Fibroblast of skin of scalp (primary cell): ENCODE measurements at regions not wholly inside any gene's neighbourhood (a gene's known extent, or its start where the extent isn't known, plus 50 kb on each side); places are given as distances from the start of the nearest gene placed in this dataset.
A peak's percentile ranks its signal among the peaks of the same experiment; 100 is the strongest.
"Not testable (repeated sequence)": the region's sequence is repeated elsewhere in the genome, so short reads cannot be mapped to it uniquely, and the experiment has no call there.

Experiments
- DNase-seq: peaks from one replicate; pipeline ENCODE4 v3.0.0-alpha.2; 2013

DNA sequence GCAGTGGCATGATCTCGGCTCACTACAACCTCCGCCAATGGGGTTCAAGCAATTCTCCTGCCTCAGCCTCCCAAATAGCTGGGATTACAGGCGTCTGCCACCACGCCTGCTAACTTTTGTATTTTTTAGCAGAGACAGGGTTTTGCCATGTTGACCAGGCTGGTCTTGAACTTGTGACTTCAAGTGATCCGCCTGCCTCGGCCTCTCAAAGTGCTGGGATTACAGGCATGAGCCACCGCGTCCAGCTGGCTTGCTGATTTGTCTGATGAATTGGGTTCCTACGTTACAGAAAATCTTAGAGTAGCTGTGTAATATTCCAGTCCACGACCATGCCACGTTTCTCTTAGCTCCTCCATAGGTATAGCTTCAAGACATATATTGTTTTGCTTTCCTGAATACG lies 102.6 kb upstream of the OTOS start:
- not testable (repeated sequence) for DNase-seq

DNA sequence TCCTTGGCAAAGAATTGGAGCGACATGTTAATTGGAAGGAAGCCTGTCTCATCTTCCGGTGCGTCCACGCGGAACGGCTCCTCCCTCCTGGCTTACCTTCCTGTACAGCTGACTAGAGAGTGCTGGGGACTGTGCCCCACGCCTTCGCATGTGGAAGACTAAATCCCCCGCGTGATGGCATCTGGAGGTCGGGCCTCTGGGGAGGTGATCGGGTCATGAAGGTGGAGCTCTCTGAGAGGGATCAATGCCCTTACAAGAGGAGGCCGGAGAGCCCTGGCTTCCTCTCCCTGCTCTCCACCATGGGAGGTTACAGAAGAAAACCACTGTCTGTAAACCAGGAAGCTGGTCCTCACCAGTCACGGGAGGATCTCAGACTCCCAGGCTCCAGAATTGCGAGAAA lies 104.1 kb upstream of the OTOS start:
- no peak for DNase-seq

- DNase-seq: no peak
These were observed 104.7 kb upstream of the OTOS start for GRCh38 chr2:240245184-240245583.

- no peak for DNase-seq
These were observed 105.2 kb upstream of the OTOS start for GRCh38 chr2:240245706-240246105.

DNA sequence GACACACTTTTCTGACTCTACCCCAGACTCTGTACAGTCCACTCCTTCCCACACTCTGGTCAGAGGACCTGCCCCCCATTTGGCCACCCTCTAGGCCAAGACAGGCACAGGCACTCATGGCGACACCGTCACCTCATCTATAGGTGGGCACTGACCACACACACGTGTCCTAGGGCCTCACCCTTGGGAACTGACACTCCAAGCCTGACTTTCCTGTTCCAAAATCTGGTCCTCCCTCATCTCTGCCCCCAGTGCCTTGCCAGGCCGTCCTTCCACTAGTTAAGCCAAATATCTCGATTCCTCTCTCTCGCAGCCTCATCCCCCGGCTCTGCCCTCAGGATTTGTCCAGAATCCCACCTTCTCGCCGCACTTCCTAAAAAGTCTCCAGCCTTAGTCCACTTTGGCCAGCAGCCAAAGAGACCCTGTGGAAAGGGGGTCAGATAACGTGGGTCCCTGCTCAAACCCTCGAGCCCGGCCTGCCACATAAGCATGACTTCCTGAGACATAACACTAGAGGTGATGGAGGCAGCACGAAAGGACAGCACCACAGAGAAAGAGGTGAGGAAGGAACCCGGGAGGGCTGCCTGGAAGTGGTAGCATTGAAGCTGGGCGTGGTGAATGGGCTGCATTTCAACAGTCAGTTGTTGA lies 105.8 kb upstream of the OTOS start:
- DNase-seq: no peak

DNA sequence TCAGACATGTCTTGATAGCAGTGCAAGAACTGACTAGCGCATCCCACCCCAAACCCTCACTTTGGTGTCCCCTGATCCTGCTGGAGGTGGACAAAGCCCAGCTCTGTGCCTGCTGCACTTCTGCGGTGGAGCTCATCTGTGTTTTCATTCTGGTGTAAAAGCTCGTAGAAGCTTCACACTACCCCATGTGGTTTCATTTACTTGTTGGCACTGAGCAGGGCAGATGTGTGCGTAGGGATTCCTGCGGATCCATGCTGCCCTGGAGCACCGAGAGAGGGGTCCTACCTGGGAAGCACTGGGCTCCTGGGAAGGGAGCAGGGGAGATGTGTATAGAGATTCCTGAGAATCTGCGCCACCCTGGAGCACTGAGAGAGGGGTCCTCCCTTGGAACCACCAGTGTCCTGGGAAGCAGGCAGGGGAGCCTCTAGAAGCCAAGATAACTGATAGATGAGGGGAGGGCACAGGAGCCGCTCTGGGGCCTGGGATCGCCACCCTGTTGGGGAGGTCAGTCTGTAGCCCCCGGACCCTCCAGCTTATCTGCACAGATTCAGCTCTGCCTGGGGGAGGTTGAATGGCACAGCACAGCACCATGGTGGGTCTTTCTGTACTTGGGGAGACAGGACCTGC lies 106.9 kb upstream of the OTOS start:
- DNase-seq: no peak

DNA sequence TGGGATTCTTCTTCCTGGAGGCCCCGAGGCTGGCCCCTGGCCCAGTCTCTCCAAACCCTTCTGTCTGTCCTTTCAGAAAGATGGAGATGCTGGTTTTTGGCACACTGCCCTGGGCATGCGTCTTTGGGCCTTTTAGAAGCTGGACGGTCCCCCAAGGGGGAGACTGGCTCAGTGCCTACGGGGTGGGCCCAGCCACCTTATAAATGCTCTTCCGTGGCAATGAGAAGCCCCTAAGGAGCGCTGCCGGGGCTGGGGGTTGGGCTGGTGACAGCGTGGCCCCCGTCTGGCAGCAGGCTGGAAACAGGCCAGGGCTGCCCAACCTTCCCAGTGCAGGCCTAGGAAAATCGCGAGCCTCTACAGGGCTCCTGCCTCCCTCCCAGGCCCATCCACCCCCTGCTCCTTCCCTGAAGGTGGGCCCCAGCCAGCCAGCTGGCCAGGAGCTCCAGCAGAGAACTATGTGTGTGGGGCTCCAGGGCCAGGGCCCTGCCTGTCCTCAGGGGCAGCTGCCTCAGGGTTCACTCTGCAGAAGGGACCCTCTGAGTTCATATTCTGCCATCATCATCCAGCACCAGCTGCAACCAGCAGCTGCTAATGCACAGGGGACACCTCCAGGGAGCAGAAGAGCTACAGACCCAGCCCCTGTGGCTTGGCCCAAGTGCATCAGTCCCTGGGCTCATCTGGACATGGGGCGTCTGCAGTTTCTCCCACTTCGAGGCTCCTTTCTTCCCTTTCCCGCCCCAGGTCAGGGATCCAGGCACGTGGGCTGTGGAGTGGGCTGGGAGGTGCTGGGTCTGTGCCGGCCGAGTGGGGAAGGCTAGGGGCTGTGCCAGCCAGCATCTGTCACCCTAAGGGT lies 107.6 kb upstream of the OTOS start:
- no peak for DNase-seq

- DNase-seq: no peak
These were observed 108.4 kb upstream of the OTOS start for GRCh38 chr2:240248721-240249422.

DNA sequence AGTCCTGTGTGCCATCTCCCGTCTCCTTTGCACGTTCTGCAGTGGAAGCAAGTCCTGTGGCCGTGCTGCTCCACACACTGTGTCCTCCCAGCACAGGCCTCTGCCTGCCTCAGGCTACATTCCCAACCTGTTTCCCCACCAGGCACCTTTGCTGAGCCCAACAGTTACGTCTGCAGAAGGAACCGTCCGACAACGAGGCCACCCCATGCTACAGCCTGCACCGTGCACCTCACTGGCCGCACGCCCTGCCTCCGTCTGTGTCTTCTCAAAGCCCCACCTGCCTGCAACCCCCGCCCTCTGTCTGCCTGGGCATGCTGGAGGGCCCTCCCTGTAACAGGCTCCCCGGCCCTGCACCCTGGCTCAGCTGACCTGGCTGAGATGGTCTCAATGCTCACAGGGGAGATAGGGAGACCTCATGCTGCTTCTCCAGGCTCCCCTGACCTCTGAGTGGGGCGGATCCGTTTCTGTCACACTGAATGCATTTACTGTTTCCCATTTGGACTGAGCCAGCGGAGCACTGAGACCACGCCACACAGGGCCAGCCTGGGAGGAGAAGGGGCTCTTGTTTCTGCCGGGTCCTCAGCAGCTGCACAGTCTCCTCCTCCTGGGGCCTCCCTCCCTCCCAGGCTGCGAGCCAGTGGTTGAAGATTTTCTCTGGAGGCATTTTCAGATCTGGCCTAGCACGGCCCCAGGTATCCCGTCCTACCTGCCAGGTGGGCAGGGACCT lies 109.1 kb upstream of the OTOS start:
- DNase-seq: no peak

DNA sequence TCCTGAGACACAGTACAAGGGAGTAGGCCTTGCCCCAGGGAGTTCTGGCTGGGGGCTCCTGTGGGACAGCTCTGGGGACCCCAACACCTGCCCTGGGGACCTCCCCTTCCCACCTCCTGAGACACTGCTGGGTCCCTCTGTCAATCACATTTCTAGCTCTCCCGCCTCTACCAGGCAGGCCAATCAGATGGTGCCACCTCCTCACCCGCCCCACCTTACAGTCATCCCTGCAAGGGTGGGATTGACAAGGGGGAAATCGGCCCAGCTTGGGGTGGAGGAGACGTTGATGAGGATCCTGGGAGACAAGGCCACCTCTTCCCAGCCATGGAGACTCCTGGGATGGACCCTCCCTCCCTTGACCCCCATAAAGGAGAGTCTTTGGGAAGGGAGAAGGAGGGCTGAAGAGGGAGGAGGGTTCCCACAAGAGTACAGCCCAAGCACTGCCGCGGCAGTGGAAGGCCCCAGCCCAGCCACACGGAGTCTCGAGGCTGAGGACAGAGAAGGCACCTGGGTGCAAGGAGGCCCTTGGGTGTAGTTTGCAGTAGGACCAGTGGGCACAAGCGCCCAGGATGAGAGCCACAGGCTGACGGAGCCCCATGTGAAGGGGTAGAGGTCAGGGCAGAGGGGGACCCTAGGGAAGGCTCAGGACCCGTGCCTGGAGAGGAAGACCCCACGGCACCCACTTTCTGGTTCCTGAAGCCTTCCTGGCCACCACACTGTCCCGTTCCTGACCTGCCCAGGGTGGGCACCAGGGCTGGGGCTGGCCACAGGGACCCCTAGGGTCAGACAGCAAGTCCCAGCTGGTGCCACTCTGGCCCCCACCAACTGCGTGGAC lies 109.9 kb upstream of the OTOS start:
- DNase-seq: no peak

DNA sequence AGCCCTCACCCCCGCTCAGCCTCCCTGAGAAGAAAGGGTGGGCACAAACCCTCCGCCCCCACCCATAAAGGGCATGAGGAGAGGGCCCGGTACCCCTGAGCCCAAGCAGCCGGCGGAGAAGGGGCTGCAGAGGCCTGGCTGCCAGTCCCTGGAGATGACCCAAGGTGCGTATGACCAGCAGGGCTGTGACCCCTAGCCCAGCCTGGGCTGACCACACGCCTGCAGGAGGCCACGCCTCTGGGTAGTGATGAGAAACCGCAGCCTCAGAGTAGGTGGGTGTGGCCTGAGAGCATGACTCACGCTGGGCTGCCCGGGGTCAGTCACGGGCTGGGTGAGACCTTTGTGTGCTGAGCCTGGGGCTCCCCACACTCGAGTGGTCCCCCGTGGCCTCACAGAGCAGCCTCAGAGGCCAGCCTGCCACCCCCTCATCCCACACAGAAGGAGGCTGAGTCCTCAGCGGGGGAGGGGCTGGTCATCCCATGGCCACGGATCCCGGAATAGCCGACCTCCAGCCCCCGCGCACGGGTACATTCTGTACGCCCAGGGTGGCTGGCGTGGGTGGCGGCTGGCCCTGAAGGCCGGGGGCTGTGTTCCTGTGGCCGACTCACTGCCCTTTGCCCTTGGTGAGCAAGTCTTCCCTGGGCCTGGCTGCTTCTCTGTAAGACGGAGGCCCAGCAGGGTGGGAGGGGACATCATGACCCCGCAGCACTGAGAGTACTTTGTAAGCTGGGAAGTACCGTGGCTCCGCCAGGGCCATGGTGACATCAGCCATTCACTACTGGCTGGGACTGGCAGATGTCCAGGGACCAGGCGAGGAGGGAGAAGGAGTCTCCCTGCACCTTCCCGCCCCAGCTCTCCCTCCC lies 110.8 kb upstream of the OTOS start:
- DNase-seq: peak; percentile 67

DNA sequence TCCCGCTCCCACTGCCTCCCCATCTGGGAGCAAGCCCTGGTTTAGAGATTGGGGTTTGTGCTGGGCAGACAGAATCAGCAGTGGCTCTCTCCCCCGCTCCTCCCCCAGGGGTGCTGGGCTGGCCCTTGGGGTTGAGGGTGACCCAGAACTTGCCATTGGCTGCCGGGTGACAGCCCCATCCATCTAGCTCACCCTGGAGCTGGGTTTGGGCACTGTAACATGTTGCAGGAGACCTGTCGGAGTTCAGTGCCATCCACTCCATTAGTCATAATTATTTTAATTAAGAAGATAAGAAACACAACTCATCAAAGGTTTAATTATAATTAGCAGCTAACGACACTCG lies 111.4 kb upstream of the OTOS start:
- no peak for DNase-seq

- DNase-seq: no peak
These were observed 111.9 kb upstream of the OTOS start for GRCh38 chr2:240252191-240252871.

DNA sequence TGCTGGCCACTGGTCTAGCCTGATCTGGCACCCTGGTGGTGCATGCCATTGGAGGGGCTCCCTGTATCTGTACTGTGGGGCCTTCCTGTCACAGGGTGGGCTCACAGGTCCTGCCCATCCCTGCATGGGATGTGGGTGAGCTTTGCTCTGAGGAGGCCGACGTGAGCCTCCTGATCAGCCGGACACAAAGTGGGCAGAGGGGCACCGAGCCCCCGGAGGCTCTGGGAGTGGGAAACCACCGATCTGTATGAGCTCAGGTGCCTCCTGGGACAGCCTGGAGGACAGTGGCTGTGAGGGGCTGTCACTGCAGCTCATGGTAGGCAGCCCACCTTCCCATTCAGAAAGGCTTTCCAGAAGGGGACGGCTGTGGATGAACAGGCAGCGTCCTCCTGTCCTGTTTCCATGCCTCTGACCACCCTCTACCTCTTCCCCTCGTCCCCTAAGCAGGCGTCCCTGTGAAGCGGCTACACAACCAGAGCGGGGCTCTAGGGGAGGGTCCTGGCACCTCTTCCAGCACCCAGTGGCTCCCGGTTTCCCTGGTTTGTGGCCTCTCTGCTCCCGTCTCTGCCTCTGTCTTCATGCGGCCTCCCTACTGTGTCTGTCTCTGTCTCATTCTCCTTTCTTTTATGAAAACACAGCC lies 112.5 kb upstream of the OTOS start:
- no peak for DNase-seq

DNA sequence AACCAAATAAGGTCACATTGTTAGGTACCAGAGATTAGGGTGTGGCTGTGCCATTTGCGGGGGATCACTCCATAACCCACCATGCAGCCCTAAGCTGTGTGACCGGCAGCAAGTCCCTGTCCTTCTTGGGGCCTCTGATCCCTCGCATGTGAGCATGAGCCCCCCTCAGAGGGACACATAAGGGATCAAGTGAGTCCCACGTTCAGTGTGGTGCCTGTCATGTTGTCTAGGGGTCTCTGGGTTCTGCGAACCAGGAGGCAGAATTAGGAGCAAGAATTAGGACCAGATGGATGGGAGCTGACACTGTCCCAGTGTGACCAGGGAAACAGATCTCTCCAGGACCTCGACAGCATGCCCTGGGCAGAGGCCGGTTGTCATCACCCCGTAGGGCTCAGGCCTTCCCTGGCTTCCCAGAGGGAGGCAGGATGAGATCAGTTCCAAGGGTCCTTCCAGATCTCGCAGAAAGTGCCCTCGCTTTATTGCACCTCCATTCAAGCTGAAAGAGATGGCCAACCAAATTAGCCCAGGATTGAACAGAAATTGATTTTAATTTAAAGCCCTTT lies 113.2 kb upstream of the OTOS start:
- no peak for DNase-seq

- DNase-seq: no peak
These were observed 114.1 kb upstream of the OTOS start for GRCh38 chr2:240254337-240255164.

- DNase-seq: no peak
These were observed 114.7 kb upstream of the OTOS start for GRCh38 chr2:240255165-240255491.
